ENCODE measurements at regions not wholly inside any gene's neighbourhood (a gene's known extent, or its start where the extent isn't known, plus 50 kb on each side); places are given as distances from the start of the nearest gene placed in this dataset.
"Not testable (repeated sequence)": the region's sequence is repeated elsewhere in the genome, so short reads cannot be mapped to it uniquely, and the experiment has no call there.

GRCh38 chr12:20155374-20155773 lies 213.0 kb upstream of the PDE3A start:
- DNase-seq, result no peak

DNA sequence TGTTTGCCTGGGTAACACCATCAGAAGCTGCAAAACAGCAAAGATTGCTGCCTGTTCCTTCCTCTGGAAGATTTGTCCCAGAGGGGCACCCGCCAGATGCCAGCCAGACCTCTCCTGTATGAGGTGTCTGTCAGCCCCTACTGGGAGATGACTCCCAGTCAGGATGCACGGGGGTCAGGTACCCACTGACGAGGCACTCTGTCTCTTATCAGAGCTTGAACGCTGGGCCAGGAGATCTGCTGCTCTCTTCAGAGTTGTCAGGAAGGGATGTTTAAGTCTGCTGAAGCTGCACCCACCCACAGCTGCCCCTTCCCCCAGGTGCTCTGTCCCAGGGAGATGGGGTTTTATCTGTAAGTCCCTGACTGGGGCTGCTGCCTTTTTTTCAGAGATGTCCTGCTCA lies 207.4 kb upstream of the PDE3A start:
- DNase-seq, result not testable (repeated sequence)

- DNase-seq, result no peak
Measured at GRCh38 chr12:20174528-20175175, 193.7 kb upstream of the PDE3A start.

GRCh38 chr12:20175704-20176388 lies 192.5 kb upstream of the PDE3A start:
- DNase-seq, result no peak

DNA sequence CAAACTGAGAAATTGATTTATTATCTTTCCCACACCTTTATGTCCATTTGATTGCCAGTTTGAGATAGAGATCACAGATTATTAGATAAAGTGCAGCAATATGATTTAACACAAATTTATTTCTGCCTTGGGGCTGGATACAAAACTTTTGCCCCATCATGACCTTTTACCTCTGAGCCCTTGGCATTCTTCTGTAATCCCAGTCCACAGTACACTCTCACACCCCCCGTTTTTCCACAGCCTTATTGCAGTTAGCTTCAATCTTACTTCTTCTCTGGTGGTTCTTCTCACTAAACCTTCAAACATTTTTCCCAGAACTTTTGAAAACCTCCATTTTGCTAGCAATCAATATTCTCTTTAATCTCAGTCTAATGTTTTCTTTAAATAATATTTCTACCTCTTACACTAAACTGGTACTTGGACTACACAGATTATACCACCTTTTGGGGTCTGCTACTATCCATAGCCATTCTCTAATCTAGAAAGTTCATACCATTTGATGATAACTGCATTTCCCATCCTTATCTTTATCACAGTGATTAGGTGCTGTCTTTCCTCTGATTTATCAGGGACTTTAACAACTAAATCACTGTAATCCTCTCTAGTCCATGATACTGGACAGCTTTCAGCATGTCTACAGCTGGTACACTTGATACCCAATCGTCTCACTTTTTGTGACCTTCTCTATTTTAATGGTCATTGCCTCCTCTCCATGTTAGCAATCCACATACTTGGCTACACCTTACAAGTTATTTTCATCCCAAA lies 186.7 kb upstream of the PDE3A start:
- DNase-seq, result no peak

DNA sequence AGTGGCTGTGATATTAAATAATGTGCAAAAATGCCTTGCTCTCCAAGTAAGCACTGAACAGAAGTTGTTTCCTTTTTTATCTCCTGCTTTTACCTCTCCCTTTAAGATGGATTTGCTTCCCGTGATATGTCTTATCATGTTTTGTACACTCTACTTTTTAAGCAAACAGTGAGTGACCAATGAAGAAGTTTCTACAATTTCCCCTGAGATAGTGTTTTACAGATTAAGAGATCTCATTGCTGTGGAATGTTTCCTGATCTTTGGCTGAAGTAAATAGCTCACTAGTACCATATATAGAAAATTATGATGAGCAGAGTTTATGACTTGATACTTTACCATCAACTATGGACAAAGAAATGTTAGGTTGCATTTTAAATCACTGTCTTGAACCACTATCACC lies 184.8 kb upstream of the PDE3A start:
- DNase-seq, result no peak

- no peak for DNase-seq
Measured at GRCh38 chr12:20184514-20184913, 183.8 kb upstream of the PDE3A start.

GRCh38 chr12:20187456-20187855 lies 180.9 kb upstream of the PDE3A start:
- no peak for DNase-seq

- DNase-seq, result no peak
Measured at GRCh38 chr12:20188930-20189653, 179.2 kb upstream of the PDE3A start.

DNA sequence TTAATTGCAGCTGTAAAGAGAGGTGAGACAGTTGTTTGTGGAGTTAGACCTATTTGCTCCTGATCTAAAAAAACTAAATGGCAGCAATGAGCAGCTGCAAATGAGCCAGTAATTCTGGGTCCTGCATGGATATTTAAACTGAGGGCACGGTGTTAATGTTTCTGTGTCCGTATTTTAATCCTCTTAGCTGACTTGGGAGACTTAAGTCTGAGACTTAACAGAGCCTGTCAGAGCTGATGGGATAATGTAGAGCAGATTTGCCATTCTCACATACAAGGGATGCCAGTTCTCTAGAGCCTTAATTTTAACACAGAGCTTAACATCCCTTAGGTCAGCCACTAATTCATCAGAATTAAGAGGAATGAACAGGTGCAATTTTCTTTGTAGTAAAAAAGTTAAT lies 178.6 kb upstream of the PDE3A start:
- DNase-seq, result no peak

- no peak for DNase-seq
Measured at GRCh38 chr12:20194171-20194570, 174.2 kb upstream of the PDE3A start.

GRCh38 chr12:20196767-20197166 lies 171.6 kb upstream of the PDE3A start:
- DNase-seq, result no peak

DNA sequence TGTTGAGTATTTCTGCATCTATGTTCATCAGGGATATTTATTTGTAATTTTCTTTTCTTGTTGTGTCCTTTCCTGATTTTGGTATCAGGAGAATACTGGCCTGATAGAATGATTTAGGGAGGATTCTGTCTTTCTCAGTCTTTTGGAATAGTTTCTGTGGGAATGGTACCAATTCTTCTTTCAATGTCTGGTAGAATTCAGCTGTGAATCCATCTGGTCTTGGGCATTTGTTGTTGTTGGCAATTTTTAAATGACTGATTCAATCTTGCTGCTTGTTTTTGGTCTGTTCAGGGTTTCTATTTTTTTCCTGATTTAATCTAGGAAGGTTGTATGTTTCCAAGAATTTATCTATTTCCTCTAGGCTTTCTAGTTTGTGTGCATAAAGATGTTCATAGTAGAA lies 170.9 kb upstream of the PDE3A start:
- no peak for DNase-seq

GRCh38 chr12:20199780-20200179 lies 168.6 kb upstream of the PDE3A start:
- no peak for DNase-seq

- no peak for DNase-seq
Measured at GRCh38 chr12:20201733-20202132, 166.6 kb upstream of the PDE3A start.

DNA sequence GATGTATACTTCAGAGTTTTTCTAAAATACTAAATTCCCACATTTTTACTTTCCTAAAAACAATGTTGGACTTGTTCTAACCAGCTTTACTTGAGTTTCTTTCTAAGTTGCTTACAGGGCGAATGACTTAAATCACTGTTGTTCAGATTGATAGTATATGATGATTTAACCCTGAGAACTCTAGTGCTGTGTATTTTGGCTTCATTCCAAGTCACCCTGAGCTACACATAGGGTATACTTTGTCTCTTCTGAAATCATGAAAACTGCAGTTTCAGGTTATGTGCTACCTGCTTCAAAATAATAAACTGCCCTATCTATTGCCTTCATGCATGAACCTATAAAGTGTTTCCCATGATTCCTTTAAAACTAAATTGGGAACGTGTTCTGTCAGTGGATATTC lies 162.5 kb upstream of the PDE3A start:
- no peak for DNase-seq

DNA sequence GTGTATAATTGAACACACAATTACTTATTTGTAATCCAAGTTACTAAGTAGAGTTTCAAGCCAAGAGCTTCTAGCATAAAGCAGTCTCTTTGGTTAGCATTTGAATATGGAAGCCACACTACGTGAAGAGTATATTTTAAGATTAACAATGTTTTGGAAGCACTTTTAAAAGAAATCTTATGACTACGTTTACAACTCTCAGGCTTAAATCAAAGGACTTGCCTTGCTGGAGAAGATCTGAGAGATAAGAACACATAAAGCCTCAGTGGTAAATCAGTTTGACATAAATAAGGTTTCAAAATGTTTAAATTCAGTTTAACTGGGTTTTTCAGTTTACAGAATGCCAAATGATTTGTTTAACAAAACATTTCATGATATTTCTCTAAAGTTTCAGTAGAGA lies 161.9 kb upstream of the PDE3A start:
- no peak for DNase-seq

GRCh38 chr12:20210621-20211215 lies 157.6 kb upstream of the PDE3A start:
- no peak for DNase-seq

DNA sequence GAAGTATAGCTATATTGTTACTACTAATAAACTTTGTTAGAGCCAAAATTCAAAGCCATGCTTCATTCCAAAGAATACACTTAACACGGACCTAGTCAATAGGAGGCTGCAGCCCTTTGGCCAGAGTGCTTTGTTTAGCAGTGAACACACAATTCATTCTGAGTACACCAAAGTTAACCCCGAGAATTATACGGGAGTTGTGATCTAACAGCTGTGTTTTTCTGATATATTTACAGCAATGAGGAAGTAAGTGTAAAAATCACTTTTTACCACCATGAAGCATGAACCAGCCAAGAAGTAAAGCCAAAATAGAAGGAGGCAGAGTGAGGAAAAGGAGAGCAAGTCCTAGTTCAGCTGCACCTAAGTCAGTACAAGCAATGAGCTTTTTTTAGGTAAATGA lies 156.8 kb upstream of the PDE3A start:
- no peak for DNase-seq

GRCh38 chr12:20211981-20212421 lies 156.3 kb upstream of the PDE3A start:
- DNase-seq, result no peak

GRCh38 chr12:20212658-20213555 lies 155.4 kb upstream of the PDE3A start:
- DNase-seq, result peak; percentile 66
